SK-N-SH (cell line): ENCODE measurements at regions not wholly inside any gene's neighbourhood (a gene's known extent, or its start where the extent isn't known, plus 50 kb on each side); places are given as distances from the start of the nearest gene placed in this dataset.

Source experiments
- CTCF ChIA-PET: fragments of 300-600, 350-600 bp; formaldehyde crosslinking; extraction: SDS; loops from one replicate; lab custom pipeline; 2021; lab: Yijun Ruan, JAX
- POLR2A ChIA-PET: fragments of 350-600 bp; sonication (Branson Sonifier 250); formaldehyde crosslinking; extraction: SDS; loops from one replicate; lab custom pipeline; 2020; ENCODE audit warnings: antibody characterized with exemption, inconsistent platforms; lab: Yijun Ruan, JAX
- DNase-seq: peaks from one replicate; pipeline ENCODE4 v3.0.0; 2012
- H2AFZ ChIP-seq: fragments of 200-600 bp; sonication (generic); 2 replicates; pipeline ENCODE4 v1.8.1; 2016; ENCODE audit warnings: antibody characterized with exemption, mild to moderate bottlenecking, low read depth
- H3F3A ChIP-seq: fragments of 200-600 bp; sonication (generic); replicated peaks from 2 replicates; pipeline ENCODE3; 2016; ENCODE audit warnings: antibody characterized with exemption, mild to moderate bottlenecking; ENCODE audit not compliant: insufficient read depth
- H3K27ac ChIP-seq, 2 experiments: fragments of 200-500 bp in 1 of 2; fragments of 200-600 bp in 1 of 2; sonication (Bioruptor generic) in 1 of 2; sonication (generic), shearing (Covaris generic) in 1 of 2; 2 replicates each; pipeline versions ENCODE4 v1.5.1 to v1.6.1; 2014 to 2016; ENCODE audit warnings: low read depth in 2 of 2, inconsistent platforms in 1 of 2, low read length in 1 of 2, mild to moderate bottlenecking in 1 of 2, mixed read lengths in 1 of 2
- H3K27me3 ChIP-seq: fragments of 200-600 bp; sonication (generic), shearing (Covaris generic); 2 replicates; pipeline ENCODE4 v1.6.1; 2016; ENCODE audit warnings: mixed run types; ENCODE audit not compliant: insufficient read depth
- H3K36me3 ChIP-seq, 2 experiments: fragments of 200-500 bp in 1 of 2; fragments of 200-600 bp in 1 of 2; sonication (Bioruptor generic) in 1 of 2; sonication (generic) in 1 of 2; replicated peaks in 1 of 2; 2 replicates each; pipeline versions ENCODE3 to v1.5.1; 2014 to 2016; ENCODE audit warnings: low read length in 1 of 2, mild to moderate bottlenecking in 1 of 2; ENCODE audit not compliant: insufficient read depth in 2 of 2, control insufficient read depth in 1 of 2
- H3K4me1 ChIP-seq, 2 experiments: fragments of 200-500 bp in 1 of 2; fragments of 200-600 bp in 1 of 2; sonication (Bioruptor generic) in 1 of 2; sonication (generic), shearing (Covaris generic) in 1 of 2; 2 replicates each; pipeline versions ENCODE4 v1.5.1 to v1.6.1; 2014 to 2016; ENCODE audit warnings: low read depth in 1 of 2, low read length in 1 of 2, mixed run types in 1 of 2; ENCODE audit not compliant: insufficient read depth in 2 of 2, control insufficient read depth in 1 of 2
- H3K4me2 ChIP-seq: fragments of 200-600 bp; sonication (generic), shearing (Covaris generic); 2 replicates; pipeline ENCODE4 v1.6.1; 2017; ENCODE audit warnings: mixed run types
- H3K4me3 ChIP-seq, 2 experiments: fragments of 200-500 bp in 1 of 2; fragments of 200-600 bp in 1 of 2; sonication (Bioruptor generic) in 1 of 2; sonication (generic), shearing (Covaris generic) in 1 of 2; 2 replicates each; pipeline versions ENCODE4 v1.5.1 to v1.8.1; 2014 to 2016; ENCODE audit warnings: low read depth in 2 of 2, inconsistent platforms in 1 of 2, low read length in 1 of 2, mild to moderate bottlenecking in 1 of 2, mixed read lengths in 1 of 2, moderate library complexity in 1 of 2
- H3K79me2 ChIP-seq: fragments of 200-600 bp; sonication (generic); 2 replicates; pipeline ENCODE4 v1.8.1; 2017; ENCODE audit warnings: mild to moderate bottlenecking; ENCODE audit not compliant: insufficient read depth
- H3K9ac ChIP-seq: fragments of 200-600 bp; sonication (generic); 2 replicates; pipeline ENCODE4 v1.6.1; 2017; ENCODE audit warnings: mixed run types
- H3K9me2 ChIP-seq: fragments of 200-600 bp; sonication (generic); 2 replicates; pipeline ENCODE4 v1.6.1; 2017; ENCODE audit warnings: mixed run types
- H3K9me3 ChIP-seq: fragments of 200-600 bp; sonication (generic); 2 replicates; pipeline ENCODE4 v1.6.1; 2017; ENCODE audit warnings: mixed run types, mild to moderate bottlenecking, moderate library complexity
- H4K20me1 ChIP-seq: fragments of 200-600 bp; sonication (generic); 2 replicates; pipeline ENCODE4 v1.6.1; 2017; ENCODE audit warnings: mild to moderate bottlenecking, mixed run types; ENCODE audit not compliant: insufficient read depth
- ELF1 ChIP-seq: IDR thresholded peaks from 2 replicates; pipeline ENCODE4 v1.4.0; 2012
- FOSL2 ChIP-seq: IDR thresholded peaks from 2 replicates; pipeline ENCODE4 v1.4.0; 2012; ENCODE audit warnings: low read depth, mild to moderate bottlenecking, moderate library complexity, borderline replicate concordance
- GABPA ChIP-seq: IDR thresholded peaks from 2 replicates; pipeline ENCODE4 v1.4.0; 2012; ENCODE audit warnings: low read depth, mild to moderate bottlenecking
- IRF3 ChIP-seq: fragments of 150-350 bp; IDR thresholded peaks from 2 replicates; pipeline ENCODE4 v1.6.1; 2016; ENCODE audit warnings: mild to moderate bottlenecking, low read depth, low read length
- JUND ChIP-seq: IDR thresholded peaks from 2 replicates; pipeline ENCODE4 v1.4.0; 2012
- NFIC ChIP-seq: IDR thresholded peaks from 2 replicates; pipeline ENCODE4 v1.4.0; 2012; ENCODE audit warnings: borderline replicate concordance
- PBX3 ChIP-seq: IDR thresholded peaks from 2 replicates; pipeline ENCODE4; 2012
- POLR2AphosphoS5 ChIP-seq: IDR thresholded peaks from 2 replicates; pipeline ENCODE4 v1.6.1; 2012; ENCODE audit warnings: low read depth, low read length
- RXRA ChIP-seq: IDR thresholded peaks from 2 replicates; pipeline ENCODE4 v1.4.0; 2012; ENCODE audit warnings: low read depth, mild to moderate bottlenecking, borderline replicate concordance
- SMC3 ChIP-seq: IDR thresholded peaks from 2 replicates; pipeline ENCODE4 v1.6.1; 2012; ENCODE audit warnings: low read depth, low read length, improper control_type of control experiment
- TEAD4 ChIP-seq: IDR thresholded peaks from 2 replicates; pipeline ENCODE4 v1.4.0; 2012; ENCODE audit warnings: mild to moderate bottlenecking, borderline replicate concordance; ENCODE audit not compliant: insufficient read depth
- USF2 ChIP-seq: fragments of 150-350 bp; IDR thresholded peaks from 2 replicates; pipeline ENCODE4 v1.6.1; 2017; ENCODE audit warnings: antibody characterized with exemption, low read length, low read depth, borderline replicate concordance
- YY1 ChIP-seq: IDR thresholded peaks from 2 replicates; pipeline ENCODE4 v1.4.0; 2012; ENCODE audit warnings: low read depth, mild to moderate bottlenecking
- ZBTB33 ChIP-seq: IDR thresholded peaks from 2 replicates; pipeline ENCODE4 v1.4.0; 2012; ENCODE audit warnings: low read depth, borderline replicate concordance
- WGBS: methylation state at CpG from one replicate; pipeline ENCODE4 v1.1.6; 2017; ENCODE audit warnings: low lambda C conversion rate; 5-methylcytosine and 5-hydroxymethylcytosine counted together

GRCh38 chr20:62527781-62528180 lies 52.0 kb upstream of the GATA5 start:
- Histone ChIP-seq H3K9me3 (no peaks in the 10 kb centered on the region), H2AFZ (no peak overlapping the region), H3K9ac (no peak overlapping the region), H3K9me2 (no peaks in the 10 kb centered on the region), H3K4me2 (no peak overlapping the region), H3K4me1 (peaks cover 0 to 7% of the 10 kb centered on the region in 2 experiments; a peak in 1 of 4 replicates), H3F3A (no peaks in the 10 kb centered on the region), H3K27me3 (no peaks in the 10 kb centered on the region), H3K79me2 (no peaks in the 10 kb centered on the region), H3K27ac (no peak overlapping the region), H3K4me3 (no peak overlapping the region), H3K36me3 (no peaks in the 10 kb centered on the region), H4K20me1 (no peaks in the 10 kb centered on the region)
- TF ChIP-seq TEAD4: no peak
- ChIA-PET CTCF (no interaction called here), POLR2A (no interaction called here)
- 60% methylated on average over 16 of the region's 20 CpGs for WGBS
- DNase-seq: no peak

- Histone ChIP-seq H4K20me1 (no peaks in the 10 kb centered on the region), H3K27ac (no peak overlapping the region), H3F3A (no peaks in the 10 kb centered on the region), H3K4me3 (no peak overlapping the region), H3K9me2 (no peaks in the 10 kb centered on the region), H3K4me1 (peaks cover 0 to 3% of the 10 kb centered on the region in 2 experiments; a peak in 1 of 4 replicates), H2AFZ (no peak overlapping the region), H3K36me3 (no peaks in the 10 kb centered on the region), H3K27me3 (no peaks in the 10 kb centered on the region), H3K79me2 (no peaks in the 10 kb centered on the region), H3K4me2 (no peak overlapping the region), H3K9ac (no peak overlapping the region), H3K9me3 (no peaks in the 10 kb centered on the region)
- WGBS: 57% methylated on average over 16 of the region's 25 CpGs
- TF ChIP-seq PBX3 (no peak), POLR2AphosphoS5 (no peak), JUND (no peak), NFIC (no peak)
- POLR2A ChIA-PET: no interaction called here
- no peak for DNase-seq
- CTCF ChIA-PET: interaction anchor here (0.7 to 1.4 kb wide), 3 partner anchors 11 to 30 kb away, joined by 3 read pairs; no protein-coding TSS in a partner anchor
These were observed 53.4 kb upstream of the GATA5 start for GRCh38 chr20:62528983-62529891.

GRCh38 chr20:62529896-62530642 lies 54.3 kb upstream of the GATA5 start:
- no peaks in the 10 kb centered on the region for H3K9me3 ChIP-seq
- no peak overlapping the region for H3K9ac ChIP-seq
- CTCF ChIA-PET: interaction anchor here (0.7 to 2.8 kb wide), 4 partner anchors 12 to 31 kb away, joined by 3 to 11 read pairs (median 3); no protein-coding TSS in a partner anchor
- no peaks in the 10 kb centered on the region for H3K79me2 ChIP-seq
- 57% methylated on average over 22 of the region's 25 CpGs for WGBS
- POLR2A ChIA-PET: no interaction called here
- H3K4me1 ChIP-seq: no peaks in the 10 kb centered on the region; a peak in 1 of 4 replicates
- H3F3A ChIP-seq: no peaks in the 10 kb centered on the region
- H3K9me2 ChIP-seq: no peaks in the 10 kb centered on the region
- H3K27ac ChIP-seq: no peak overlapping the region
- no peaks in the 10 kb centered on the region for H4K20me1 ChIP-seq
- H3K36me3 ChIP-seq: no peaks in the 10 kb centered on the region
- no peak overlapping the region for H3K4me3 ChIP-seq
- DNase-seq: no peak
- no peak overlapping the region for H3K4me2 ChIP-seq
- no peak overlapping the region for H2AFZ ChIP-seq
- H3K27me3 ChIP-seq: no peaks in the 10 kb centered on the region
- no peak for TF ChIP-seq YY1
- no peak for TF ChIP-seq ELF1
- no peak for TF ChIP-seq IRF3
- no peak for TF ChIP-seq GABPA
- no peak for TF ChIP-seq RXRA
- TF ChIP-seq ZBTB33: no peak
- TF ChIP-seq USF2: no peak
- no peak for TF ChIP-seq FOSL2
- no peak for TF ChIP-seq SMC3
